Suprapubic skin (tissue), 4 donors: ENCODE measurements at regions not wholly inside any gene's neighbourhood (a gene's known extent, or its start where the extent isn't known, plus 50 kb on each side); places are given as distances from the start of the nearest gene placed in this dataset.

Source experiments
- EP300 ChIP-seq: sonication (generic); formaldehyde crosslinking; IDR thresholded peaks from one replicate; pipeline ENCODE4 v1.6.1; 2017; ENCODE audit warnings: antibody characterized with exemption
- POLR2A ChIP-seq, 2 donors: fragments of 450-650 bp; IDR thresholded peaks; one replicate each; pipeline ENCODE4 v1.6.1; 2017; ENCODE audit warnings: antibody characterized with exemption in 2 of 2, mild to moderate bottlenecking in 2 of 2, moderate library complexity in 2 of 2
- POLR2AphosphoS5 ChIP-seq, 3 donors: sonication (generic); formaldehyde crosslinking; IDR thresholded peaks; one replicate each; pipeline ENCODE4 v1.6.1; 2017; ENCODE audit warnings: antibody characterized with exemption in 3 of 3
- TF ChIP-seq, protein P1 (sequence below), 2 donors: fragments of 200-600 bp in 1 of 2; fragments of 450-650 bp in 1 of 2; sonication (generic) in 1 of 2; IDR thresholded peaks; one replicate each; pipeline ENCODE4 v1.5.1; 2016 to 2019; ENCODE audit warnings: antibody characterized with exemption in 2 of 2, mild to moderate bottlenecking in 1 of 2, moderate library complexity in 1 of 2

- TF ChIP-seq, protein P1, sequence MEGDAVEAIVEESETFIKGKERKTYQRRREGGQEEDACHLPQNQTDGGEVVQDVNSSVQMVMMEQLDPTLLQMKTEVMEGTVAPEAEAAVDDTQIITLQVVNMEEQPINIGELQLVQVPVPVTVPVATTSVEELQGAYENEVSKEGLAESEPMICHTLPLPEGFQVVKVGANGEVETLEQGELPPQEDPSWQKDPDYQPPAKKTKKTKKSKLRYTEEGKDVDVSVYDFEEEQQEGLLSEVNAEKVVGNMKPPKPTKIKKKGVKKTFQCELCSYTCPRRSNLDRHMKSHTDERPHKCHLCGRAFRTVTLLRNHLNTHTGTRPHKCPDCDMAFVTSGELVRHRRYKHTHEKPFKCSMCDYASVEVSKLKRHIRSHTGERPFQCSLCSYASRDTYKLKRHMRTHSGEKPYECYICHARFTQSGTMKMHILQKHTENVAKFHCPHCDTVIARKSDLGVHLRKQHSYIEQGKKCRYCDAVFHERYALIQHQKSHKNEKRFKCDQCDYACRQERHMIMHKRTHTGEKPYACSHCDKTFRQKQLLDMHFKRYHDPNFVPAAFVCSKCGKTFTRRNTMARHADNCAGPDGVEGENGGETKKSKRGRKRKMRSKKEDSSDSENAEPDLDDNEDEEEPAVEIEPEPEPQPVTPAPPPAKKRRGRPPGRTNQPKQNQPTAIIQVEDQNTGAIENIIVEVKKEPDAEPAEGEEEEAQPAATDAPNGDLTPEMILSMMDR (IDR thresholded peaks at IDR 0.05) = no peak
- TF ChIP-seq POLR2AphosphoS5 (IDR thresholded peaks at IDR 0.05) (no peak), POLR2A (IDR thresholded peaks at IDR 0.05) (no peak), EP300 (no peak)
These were observed 496.2 kb upstream of the ADAMTS16 start for GRCh38 chr5:4643960-4644359.
